Activated gamma-delta T cell treated with Interleukin-2 at 50 U/mL for 16 hours (primary cell): ENCODE measurements at regions not wholly inside any gene's neighbourhood (a gene's known extent, or its start where the extent isn't known, plus 50 kb on each side); places are given as distances from the start of the nearest gene placed in this dataset.
A peak's percentile ranks its signal among the peaks of the same experiment; 100 is the strongest.
"Not testable (repeated sequence)": the region's sequence is repeated elsewhere in the genome, so short reads cannot be mapped to it uniquely, and the experiment has no call there.

Source experiments
- DNase-seq: peaks from one replicate; pipeline ENCODE4 v3.0.0-alpha.2; 2020

GRCh38 chr10:46095943-46096342, 49.9 kb upstream of the MSMB start:
- DNase-seq, result not testable (repeated sequence)

- DNase-seq, result no peak
Observed at GRCh38 chr10:46096446-46096845, 50.4 kb upstream of the MSMB start.

DNA sequence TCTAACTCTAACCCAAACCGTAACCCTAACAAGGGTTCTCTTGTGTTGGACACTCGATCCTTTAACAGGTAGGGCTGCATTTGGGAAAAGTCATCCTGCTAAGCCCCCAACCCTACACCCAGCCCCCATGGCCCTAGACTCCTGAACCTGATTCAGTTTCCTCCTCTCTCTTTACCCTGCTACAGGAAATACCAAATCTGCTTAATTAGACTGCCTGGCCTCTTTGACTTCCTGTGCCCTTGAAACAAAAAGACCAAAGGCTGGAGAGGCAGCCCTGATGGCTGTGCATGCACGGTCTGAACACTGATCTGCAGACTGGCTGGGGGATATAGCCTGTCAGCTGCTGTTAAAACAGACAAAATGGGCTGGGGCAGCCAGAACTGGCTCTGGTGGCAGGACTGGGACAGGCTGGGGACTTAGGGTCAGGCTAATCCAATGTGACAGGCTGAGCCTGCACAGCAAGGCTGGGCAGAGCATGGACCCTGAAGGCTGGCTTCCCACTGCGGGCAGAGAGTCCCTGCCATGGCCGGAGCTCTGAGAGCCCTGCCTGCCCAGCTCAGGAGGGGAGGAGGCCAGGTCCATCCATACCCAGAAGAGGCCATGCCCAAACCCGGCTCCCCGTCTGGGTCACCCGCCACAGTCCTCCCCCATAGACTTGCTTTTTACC, 51.0 kb upstream of the MSMB start:
- peak; percentile 12 for DNase-seq

- DNase-seq, result no peak
Observed at GRCh38 chr10:46097576-46098317, 51.7 kb upstream of the MSMB start.

DNA sequence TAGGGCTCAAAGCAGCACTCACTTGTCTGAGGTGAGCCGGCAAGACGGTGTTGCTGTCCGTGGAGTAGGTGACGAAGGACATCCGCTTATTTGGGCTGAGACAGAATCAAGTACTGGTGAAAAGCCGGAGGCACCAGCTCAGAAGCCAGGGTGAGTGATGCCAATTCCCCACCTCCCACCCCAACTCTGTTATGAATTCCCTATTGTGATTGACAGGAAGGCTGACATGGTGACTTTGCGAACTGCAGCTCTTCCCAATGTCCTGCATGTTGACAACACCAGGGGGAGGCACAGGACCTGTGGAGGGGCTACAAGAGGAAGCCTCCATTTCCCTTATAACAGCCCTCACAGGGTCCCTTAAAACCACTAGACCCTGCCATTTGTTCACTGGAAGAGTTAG, 52.3 kb upstream of the MSMB start:
- no peak for DNase-seq

DNA sequence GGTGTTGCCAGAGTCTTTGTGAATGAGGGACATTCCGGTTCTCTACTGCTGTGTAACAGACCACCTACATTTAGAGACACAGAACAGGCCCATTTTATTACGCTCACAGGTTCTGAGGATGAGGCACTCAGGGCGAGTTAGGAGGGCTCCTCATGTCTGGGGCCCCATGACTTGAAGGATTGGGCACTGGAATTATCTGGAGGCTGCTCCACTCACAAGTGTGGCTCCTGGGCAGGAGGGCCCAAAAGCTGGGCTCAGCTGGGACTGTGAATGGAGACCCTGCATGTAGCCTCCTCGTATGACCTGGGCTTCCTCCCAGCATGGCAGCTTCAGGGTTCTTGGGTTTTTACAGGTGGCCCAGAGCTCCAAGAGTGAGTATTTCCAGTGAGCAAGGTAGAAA, 52.9 kb upstream of the MSMB start:
- DNase-seq, result not testable (repeated sequence)

GRCh38 chr10:46104071-46104585, 58.1 kb upstream of the MSMB start:
- no peak for DNase-seq

- not testable (repeated sequence) for DNase-seq
Observed at GRCh38 chr10:46105416-46105815, 59.3 kb upstream of the MSMB start.

GRCh38 chr10:46105856-46106409, 59.9 kb upstream of the MSMB start:
- DNase-seq, result not testable (repeated sequence)

- peak; percentile 44 for DNase-seq
Observed at GRCh38 chr10:46106410-46107255, 60.6 kb upstream of the MSMB start.

GRCh38 chr10:46108158-46108499, 62.1 kb upstream of the MSMB start:
- DNase-seq, result not testable (repeated sequence)

DNA sequence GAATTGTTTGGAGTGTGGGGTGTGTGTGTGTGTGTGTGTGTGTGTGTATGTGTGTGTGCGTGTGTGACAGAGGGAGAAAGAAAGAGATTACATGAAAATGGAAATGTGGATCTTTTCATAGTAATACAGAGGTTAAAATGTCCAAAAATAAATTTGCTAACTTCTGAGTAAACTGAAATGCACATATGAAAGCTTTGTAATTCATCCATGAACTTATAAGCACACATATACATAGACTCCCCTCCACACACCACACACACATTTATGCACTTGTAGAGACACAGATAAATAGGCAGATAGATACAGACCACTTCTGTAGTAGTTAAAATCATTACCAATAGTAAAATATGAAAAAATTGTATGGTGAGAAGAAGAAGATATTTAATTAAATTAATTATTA, 108.2 kb upstream of the MSMB start:
- DNase-seq, result not testable (repeated sequence)

DNA sequence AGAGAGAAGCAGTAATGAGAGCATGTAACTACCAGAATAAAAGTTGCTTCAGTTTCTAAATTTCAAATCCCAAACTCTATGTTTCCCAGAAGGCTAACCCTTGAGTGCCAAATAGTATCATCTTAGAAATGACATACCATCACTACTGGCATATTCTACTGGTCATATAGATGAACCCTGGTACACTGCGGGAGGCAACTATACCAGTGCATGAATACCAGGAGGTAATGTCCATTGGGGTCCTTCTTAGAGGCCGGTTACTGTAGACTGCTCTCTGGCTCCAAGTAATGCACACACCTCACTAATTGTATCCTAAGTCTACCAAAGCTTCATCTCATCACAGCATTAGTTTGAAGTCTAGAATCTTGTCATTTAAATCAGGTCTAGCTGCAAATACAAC, 108.6 kb upstream of the MSMB start:
- not testable (repeated sequence) for DNase-seq

DNA sequence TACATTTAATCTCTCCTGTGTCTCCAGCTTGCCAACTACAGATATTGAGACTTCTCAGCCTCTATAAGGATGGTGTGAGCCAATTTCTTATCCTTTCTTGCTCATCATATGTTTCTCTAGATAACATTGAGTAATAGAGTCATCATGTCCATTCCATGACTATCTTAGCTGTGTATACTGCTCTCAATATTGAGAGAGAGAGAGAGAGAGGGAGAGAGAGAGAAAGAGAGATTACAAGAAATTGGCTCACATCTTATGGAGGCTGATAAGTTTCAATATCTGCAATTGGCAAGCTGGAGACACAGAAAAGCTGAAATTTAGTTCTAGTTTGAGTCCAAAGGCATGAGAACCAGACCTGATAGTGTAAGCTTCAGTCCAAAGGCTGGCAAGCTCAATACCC, 110.8 kb upstream of the MSMB start:
- DNase-seq, result not testable (repeated sequence)

GRCh38 chr10:46169736-46170135, 117.1 kb upstream of the ANTXRL start:
- no peak for DNase-seq

GRCh38 chr10:46170789-46171188, 116.0 kb upstream of the ANTXRL start:
- DNase-seq, result no peak

- DNase-seq, result no peak
Observed at GRCh38 chr10:46171661-46172060, 115.1 kb upstream of the ANTXRL start.

- DNase-seq, result no peak
Observed at GRCh38 chr10:46175296-46175695, 111.5 kb upstream of the ANTXRL start.

DNA sequence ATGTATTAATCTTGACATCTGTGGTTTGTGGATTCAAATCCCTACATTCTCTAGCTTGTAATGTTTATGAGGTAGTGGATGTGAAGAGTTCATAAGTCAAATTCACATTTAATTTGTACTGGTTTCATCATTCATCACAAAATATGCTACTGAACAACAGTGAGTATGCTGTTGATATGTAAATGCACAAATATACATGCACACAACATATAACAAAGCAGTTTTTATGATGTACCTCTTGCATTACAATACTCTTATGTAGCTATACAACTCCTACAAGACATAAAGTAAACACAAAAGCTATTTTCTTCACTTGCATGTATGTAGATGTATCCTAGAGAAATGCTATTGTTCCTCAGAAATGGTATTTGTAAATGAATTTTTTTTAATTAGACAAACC, 111.0 kb upstream of the ANTXRL start:
- DNase-seq, result no peak

- not testable (repeated sequence) for DNase-seq
Observed at GRCh38 chr10:46187431-46187830, 99.4 kb upstream of the ANTXRL start.

DNA sequence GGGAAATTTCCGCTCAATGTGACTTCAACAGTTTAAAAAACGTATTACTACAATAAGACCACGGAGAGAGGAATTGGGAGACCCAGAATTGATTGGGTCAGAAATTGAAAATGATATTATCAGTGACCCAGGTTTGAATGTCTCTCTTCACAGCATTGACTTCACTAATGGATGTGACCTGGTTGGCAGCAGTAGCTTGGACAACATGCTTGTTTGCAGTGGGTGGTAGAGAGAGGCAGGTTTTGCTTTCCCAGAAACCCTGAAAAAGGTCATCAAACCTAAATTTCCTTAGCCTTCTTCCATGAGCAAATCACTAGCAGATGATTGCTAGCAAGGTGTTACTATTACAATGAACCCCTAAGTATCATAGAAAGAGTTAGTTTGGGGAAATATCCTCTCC, 89.7 kb upstream of the ANTXRL start:
- DNase-seq, result no peak

DNA sequence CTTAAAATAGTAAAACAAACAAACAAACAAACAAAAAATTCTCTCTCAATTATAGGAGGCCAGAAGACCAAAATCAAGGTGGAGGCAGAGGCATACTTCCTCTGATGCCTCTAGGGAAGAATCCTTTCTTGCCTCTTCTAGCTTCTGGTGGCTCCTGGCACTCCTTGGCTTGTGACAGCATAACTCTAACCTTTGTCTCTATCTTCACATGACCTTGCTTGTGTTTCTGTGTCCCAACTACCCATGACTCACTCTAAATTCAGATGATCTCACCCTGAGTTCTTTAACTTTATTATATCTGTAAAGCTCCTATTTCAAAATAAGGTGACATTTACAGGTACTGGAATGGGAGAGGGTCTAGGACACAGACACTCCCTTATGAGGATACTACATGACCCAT, 88.3 kb upstream of the ANTXRL start:
- no peak for DNase-seq

- DNase-seq, result not testable (repeated sequence)
Observed at GRCh38 chr10:46202405-46202804, 84.4 kb upstream of the ANTXRL start.
